OCI-LY3 (cell line): ENCODE measurements at regions not wholly inside any gene's neighbourhood (a gene's known extent, or its start where the extent isn't known, plus 50 kb on each side); places are given as distances from the start of the nearest gene placed in this dataset.

Source experiments
- H2AFZ ChIP-seq: fragments of 200-600, 300-600 bp; shearing (Covaris generic); 2 replicates; pipeline ENCODE4 v1.6.0; 2014; ENCODE audit warnings: antibody characterized with exemption, low read depth, low read length
- H3K27ac ChIP-seq: fragments of 200-600, 300-600 bp; sonication (generic); 2 replicates; pipeline ENCODE4 v1.5.1; 2014; ENCODE audit warnings: mild to moderate bottlenecking, low read length, moderate library complexity, mixed read lengths
- H3K27me3 ChIP-seq: fragments of 200-600, 300-600 bp; sonication (generic); 2 replicates; pipeline ENCODE4 v1.6.1; 2014; ENCODE audit warnings: low read depth, low read length, mixed read lengths
- H3K36me3 ChIP-seq: fragments of 200-600, 300-600 bp; sonication (generic); replicated peaks from 2 replicates; pipeline ENCODE3; 2014; ENCODE audit warnings: low read depth, low read length, mixed read lengths
- H3K4me1 ChIP-seq: fragments of 300-600, 200-600 bp; sonication (generic); 2 replicates; pipeline ENCODE4 v1.6.1; 2014; ENCODE audit warnings: low read length, mixed read lengths
- H3K4me2 ChIP-seq: fragments of 200-600, 300-600 bp; sonication (generic); 2 replicates; pipeline ENCODE4 v1.6.1; 2014; ENCODE audit warnings: low read length, mixed read lengths
- H3K4me3 ChIP-seq: fragments of 300-600, 200-600 bp; sonication (generic); 2 replicates; pipeline ENCODE4 v1.5.1; 2014; ENCODE audit warnings: antibody characterized with exemption, mild to moderate bottlenecking, low read length, moderate library complexity
- H3K79me2 ChIP-seq: fragments of 300-600, 200-600 bp; shearing (Covaris generic); 2 replicates; pipeline ENCODE4 v1.6.1; 2014; ENCODE audit warnings: mild to moderate bottlenecking, low read length, mixed read lengths
- H3K9ac ChIP-seq: fragments of 300-600, 200-600 bp; shearing (Covaris generic); 2 replicates; pipeline ENCODE4 v1.6.0; 2014; ENCODE audit warnings: mild to moderate bottlenecking, low read length, moderate library complexity
- H3K9me3 ChIP-seq: fragments of 200-600, 300-600 bp; shearing (Covaris generic); 2 replicates; pipeline ENCODE4 v1.6.1; 2014; ENCODE audit warnings: low read length, mixed read lengths; ENCODE audit not compliant: insufficient read depth
- H4K20me1 ChIP-seq: fragments of 200-600, 300-600 bp; sonication (generic); 2 replicates; pipeline ENCODE4 v1.6.1; 2016; ENCODE audit warnings: low read length, mixed read lengths; ENCODE audit not compliant: insufficient read depth
- CTCF ChIP-seq: fragments of 200-600, 300-600 bp; sonication (generic); IDR thresholded peaks from 2 replicates; pipeline ENCODE4 v1.5.1; 2014; ENCODE audit warnings: antibody characterized with exemption, low read length, low read depth
- EZH2phosphoT487 ChIP-seq: fragments of 200-600 bp; shearing (Covaris generic); IDR thresholded peaks from 2 replicates; pipeline ENCODE4 v1.6.1; 2018; ENCODE audit warnings: antibody characterized with exemption, mixed run types, low read depth

GRCh38 chr6:55049866-55050265 is 124.4 kb upstream of the HCRTR2 start:
- Histone ChIP-seq H3K4me3 (no peak overlapping the region), H3K9ac (no peak overlapping the region), H2AFZ (no peak overlapping the region), H3K27me3 (no peaks in the 10 kb centered on the region), H3K27ac (no peak overlapping the region), H3K9me3 (no peaks in the 10 kb centered on the region), H4K20me1 (no peaks in the 10 kb centered on the region), H3K4me1 (peaks cover 26% of the 10 kb centered on the region), H3K4me2 (no peak overlapping the region), H3K36me3 (no peaks in the 10 kb centered on the region), H3K79me2 (no peaks in the 10 kb centered on the region)
- TF ChIP-seq CTCF (no peak), EZH2phosphoT487 (no peak)

- Histone ChIP-seq H3K4me1 (peaks cover 10% of the 10 kb centered on the region), H3K36me3 (no peaks in the 10 kb centered on the region), H2AFZ (no peak overlapping the region), H3K9me3 (no peaks in the 10 kb centered on the region), H3K4me3 (no peak overlapping the region), H3K9ac (no peak overlapping the region), H3K4me2 (no peak overlapping the region), H3K27ac (no peak overlapping the region), H3K79me2 (no peaks in the 10 kb centered on the region), H4K20me1 (no peaks in the 10 kb centered on the region), H3K27me3 (no peaks in the 10 kb centered on the region)
- TF ChIP-seq EZH2phosphoT487 (no peak), CTCF (no peak)
Observed at GRCh38 chr6:55052846-55053245, 121.5 kb upstream of the HCRTR2 start.

GRCh38 chr6:55058682-55059081 is 115.6 kb upstream of the HCRTR2 start:
- Histone ChIP-seq H4K20me1 (no peaks in the 10 kb centered on the region), H3K36me3 (no peaks in the 10 kb centered on the region), H3K4me1 (no peaks in the 10 kb centered on the region), H3K79me2 (no peaks in the 10 kb centered on the region), H3K4me3 (no peak overlapping the region), H3K4me2 (no peak overlapping the region), H3K9ac (no peak overlapping the region), H3K27me3 (no peaks in the 10 kb centered on the region), H2AFZ (no peak overlapping the region), H3K9me3 (peaks cover 2% of the 10 kb centered on the region; the same call in 1 of the 2 replicates), H3K27ac (no peak overlapping the region)
- no peak for TF ChIP-seq CTCF
- TF ChIP-seq EZH2phosphoT487: no peak

- H3K4me2 ChIP-seq: no peak overlapping the region
- H3K27ac ChIP-seq: no peak overlapping the region
- H2AFZ ChIP-seq: no peak overlapping the region
- H3K79me2 ChIP-seq: no peaks in the 10 kb centered on the region
- TF ChIP-seq CTCF: no peak
- no peak for TF ChIP-seq EZH2phosphoT487
- H3K36me3 ChIP-seq: no peaks in the 10 kb centered on the region
- H3K9me3 ChIP-seq: peaks cover 2% of the 10 kb centered on the region; the same call in 1 of the 2 replicates
- no peaks in the 10 kb centered on the region for H3K4me1 ChIP-seq
- H3K27me3 ChIP-seq: no peaks in the 10 kb centered on the region
- no peak overlapping the region for H3K4me3 ChIP-seq
- H3K9ac ChIP-seq: no peak overlapping the region
- H4K20me1 ChIP-seq: no peaks in the 10 kb centered on the region
Observed at GRCh38 chr6:55064711-55065420, 109.4 kb upstream of the HCRTR2 start.
